H9 (cell line): ENCODE measurements at regions not wholly inside any gene's neighbourhood (a gene's known extent, or its start where the extent isn't known, plus 50 kb on each side); places are given as distances from the start of the nearest gene placed in this dataset.

Experiments used
- DNase-seq: peaks from one replicate; pipeline ENCODE4 v3.0.0-alpha.2; 2017
- H2AFZ ChIP-seq: one replicate; pipeline ENCODE4 v1.6.1; 2013; ENCODE audit warnings: mild to moderate bottlenecking, low read length, control low read depth, moderate library complexity
- H2AK5ac ChIP-seq: 2 replicates; pipeline ENCODE4 v1.6.1; 2013; ENCODE audit warnings: low read length, control low read depth, mixed read lengths; ENCODE audit not compliant: insufficient read length
- H2BK120ac ChIP-seq: one replicate; pipeline ENCODE4 v1.6.1; 2013; ENCODE audit warnings: low read depth, mild to moderate bottlenecking, low read length, control low read depth, inconsistent platforms; ENCODE audit not compliant: poor library complexity, severe bottlenecking
- H2BK12ac ChIP-seq: 2 replicates; pipeline ENCODE4 v1.6.1; 2013; ENCODE audit warnings: low read length, control low read depth, mixed read lengths, low read depth; ENCODE audit not compliant: insufficient read length
- H2BK15ac ChIP-seq: 2 replicates; pipeline ENCODE4 v1.6.1; 2013; ENCODE audit warnings: low read depth, low read length, control low read depth
- H2BK20ac ChIP-seq: one replicate; pipeline ENCODE4 v1.6.1; 2013; ENCODE audit warnings: low read depth, mild to moderate bottlenecking, low read length, control low read depth, inconsistent platforms; ENCODE audit not compliant: poor library complexity, severe bottlenecking
- H2BK5ac ChIP-seq: 2 replicates; pipeline ENCODE4 v1.6.1; 2013; ENCODE audit warnings: low read length, control low read depth, mixed read lengths; ENCODE audit not compliant: insufficient read length
- H3K14ac ChIP-seq: 2 replicates; pipeline ENCODE4 v1.6.1; 2013; ENCODE audit warnings: low read length, control low read depth; ENCODE audit not compliant: insufficient read depth
- H3K18ac ChIP-seq: 2 replicates; pipeline ENCODE4 v1.6.1; 2013; ENCODE audit warnings: low read depth, mild to moderate bottlenecking, mixed read lengths, low read length, control low read depth; ENCODE audit not compliant: insufficient read length
- H3K23ac ChIP-seq: 2 replicates; pipeline ENCODE4 v1.6.1; 2013; ENCODE audit warnings: low read length, control low read depth, mixed read lengths, low read depth; ENCODE audit not compliant: insufficient read length
- H3K23me2 ChIP-seq: 2 replicates; pipeline ENCODE4 v1.6.1; 2013; ENCODE audit warnings: low read depth, mild to moderate bottlenecking, mixed read lengths, low read length, control low read depth; ENCODE audit not compliant: insufficient read length, poor library complexity, severe bottlenecking
- H3K27ac ChIP-seq: 2 replicates; pipeline ENCODE4 v1.5.1; 2013; ENCODE audit warnings: low read length, control low read depth, mixed read lengths, low read depth; ENCODE audit not compliant: insufficient read length
- H3K27me3 ChIP-seq: 2 replicates; pipeline ENCODE4 v1.6.1; 2013; ENCODE audit warnings: low read length, control low read depth, inconsistent platforms; ENCODE audit not compliant: insufficient read depth
- H3K4ac ChIP-seq: 2 replicates; pipeline ENCODE4 v1.6.1; 2013; ENCODE audit warnings: low read depth, mild to moderate bottlenecking, control low read depth, inconsistent platforms, low read length, moderate library complexity
- H3K4me1 ChIP-seq: 2 replicates; pipeline ENCODE4 v1.6.1; 2013; ENCODE audit warnings: low read length, control low read depth, inconsistent platforms; ENCODE audit not compliant: insufficient read depth
- H3K4me2 ChIP-seq: 2 replicates; pipeline ENCODE4 v1.6.1; 2013; ENCODE audit warnings: low read length, control low read depth, mixed read lengths; ENCODE audit not compliant: insufficient read length, insufficient read depth
- H3K56ac ChIP-seq: 2 replicates; pipeline ENCODE4 v1.6.1; 2013; ENCODE audit warnings: low read depth, mild to moderate bottlenecking, mixed read lengths, low read length, control low read depth; ENCODE audit not compliant: insufficient read length
- H3K79me1 ChIP-seq: 2 replicates; pipeline ENCODE4 v1.6.1; 2013; ENCODE audit warnings: low read depth, mild to moderate bottlenecking, moderate library complexity, low read length, control low read depth, inconsistent platforms; ENCODE audit not compliant: insufficient read depth, poor library complexity, severe bottlenecking
- H3K79me2 ChIP-seq: 2 replicates; pipeline ENCODE4 v1.6.1; 2013; ENCODE audit warnings: low read length, control low read depth, inconsistent platforms; ENCODE audit not compliant: insufficient read depth
- H3K9ac ChIP-seq: 2 replicates; pipeline ENCODE4 v1.6.1; 2013; ENCODE audit warnings: low read length, control low read depth, mixed read lengths; ENCODE audit not compliant: insufficient read length; ENCODE audit errors: extremely low read depth
- H3K9me3 ChIP-seq: one replicate; pipeline ENCODE4 v1.6.1; 2013; ENCODE audit warnings: low read depth, low read length, inconsistent platforms; ENCODE audit not compliant: control insufficient read depth
- H3T11ph ChIP-seq: one replicate; pipeline ENCODE4 v1.6.1; 2013; ENCODE audit warnings: mild to moderate bottlenecking, low read length, control low read depth, inconsistent platforms
- H4K20me1 ChIP-seq: one replicate; pipeline ENCODE4 v1.6.1; 2013; ENCODE audit not compliant: control insufficient read depth, insufficient read length, insufficient read depth
- H4K5ac ChIP-seq: 2 replicates; pipeline ENCODE4 v1.6.1; 2013; ENCODE audit warnings: low read depth, mild to moderate bottlenecking, mixed read lengths, low read length, control low read depth; ENCODE audit not compliant: insufficient read length
- H4K8ac ChIP-seq: replicated peaks from 2 replicates; pipeline ENCODE4 v1.6.1; 2013; ENCODE audit warnings: low read length, control low read depth, mixed read lengths, low read depth; ENCODE audit not compliant: insufficient read length
- H4K91ac ChIP-seq: 2 replicates; pipeline ENCODE4 v1.6.1; 2013; ENCODE audit warnings: low read depth, mild to moderate bottlenecking, moderate library complexity, mixed read lengths, low read length, control low read depth; ENCODE audit not compliant: insufficient read length
- H3K27ac Mint-ChIP-seq, 3 experiments: 2 replicates in 2 of 3; 3 replicates in 1 of 3; pipeline ENCODE4 v1.8.0; 2020 to 2021; ENCODE audit warnings: mixed read lengths in 3 of 3, mild to moderate bottlenecking in 1 of 3, moderate library complexity in 1 of 3
- H3K27me3 Mint-ChIP-seq: 2 replicates; pipeline ENCODE4 v1.8.0; 2021; ENCODE audit warnings: low read depth, mild to moderate bottlenecking, moderate library complexity, mixed read lengths
- H3K36me3 Mint-ChIP-seq, 3 experiments: 2 replicates in 2 of 3; 3 replicates in 1 of 3; pipeline ENCODE4 v1.8.0; 2020 to 2021; ENCODE audit warnings: low read depth in 3 of 3, mixed read lengths in 3 of 3; ENCODE audit not compliant: insufficient read depth in 1 of 3
- H3K4me1 Mint-ChIP-seq, 2 experiments: 2 replicates each; pipeline ENCODE4 v1.8.0; 2020; ENCODE audit warnings: mixed read lengths in 2 of 2
- H3K4me3 Mint-ChIP-seq, 2 experiments: 2 replicates in 1 of 2; 3 replicates in 1 of 2; pipeline ENCODE4 v1.8.0; 2020 to 2021; ENCODE audit warnings: mild to moderate bottlenecking in 2 of 2, mixed read lengths in 2 of 2, moderate library complexity in 1 of 2
- H3K9me3 Mint-ChIP-seq, 2 experiments: 2 replicates in 1 of 2; 3 replicates in 1 of 2; pipeline ENCODE4 v1.8.0; 2020; ENCODE audit warnings: mild to moderate bottlenecking in 2 of 2, mixed read lengths in 2 of 2, moderate library complexity in 1 of 2
- CTCF ChIP-seq: fragments of 200-600 bp; sonication (generic); conservative IDR thresholded peaks from 3 replicates; pipeline ENCODE4 v1.8.0; 2021; ENCODE audit warnings: antibody characterized with exemption, mild to moderate bottlenecking
- WGBS: extraction: QIAGEN DNeasy Blood & Tissue Kit; methylation state at CpG from one replicate; pipeline ENCODE4 v1.1.7; 2013; ENCODE audit warnings: missing lambda C conversion rate, low lambda C conversion rate, mixed read lengths; ENCODE audit not compliant: insufficient read length; ENCODE audit errors: extremely low coverage; 5-methylcytosine and 5-hydroxymethylcytosine counted together

GRCh38 chr10:22158426-22158825, 59.4 kb downstream of the EBLN1 start:
- H3K36me3 Mint-ChIP-seq, result no peaks in the 10 kb centered on the region
- WGBS, result no CpG with 5 or more reads among the region's 3 CpGs
- peaks cover 6 to 9% of the 10 kb centered on the region in 2 experiments for H3K4me1 Mint-ChIP-seq
- no peak overlapping the region for H3K18ac ChIP-seq
- no peaks in the 10 kb centered on the region; a peak in 1 of 5 replicates for H3K9me3 Mint-ChIP-seq
- no peak for TF ChIP-seq CTCF
- no peak overlapping the region for H3K14ac ChIP-seq
- no peak overlapping the region for H3T11ph ChIP-seq
- H3K56ac ChIP-seq, result no peak overlapping the region
- no peaks in the 10 kb centered on the region; the same call in 1 of the 2 replicates for H3K27me3 Mint-ChIP-seq
- no peaks in the 10 kb centered on the region for H3K23me2 ChIP-seq
- no peak overlapping the region for H4K8ac ChIP-seq
- H2AK5ac ChIP-seq, result no peak overlapping the region
- H3K9me3 ChIP-seq, result no peaks in the 10 kb centered on the region
- no peak overlapping the region for H3K9ac ChIP-seq
- no peak overlapping the region for H3K23ac ChIP-seq
- no peak overlapping the region for H2BK120ac ChIP-seq
- no peak overlapping the region for H4K91ac ChIP-seq
- H2BK12ac ChIP-seq, result no peak overlapping the region
- no peak overlapping the region for H2BK20ac ChIP-seq
- H3K4ac ChIP-seq, result no peak overlapping the region
- no peak overlapping the region for H3K4me2 ChIP-seq
- no peak overlapping the region for H3K4me3 Mint-ChIP-seq
- H4K5ac ChIP-seq, result no peak overlapping the region
- no peaks in the 10 kb centered on the region for H3K4me1 ChIP-seq
- H2BK15ac ChIP-seq, result no peak overlapping the region
- no peak overlapping the region for H3K27ac ChIP-seq
- H3K79me1 ChIP-seq, result no peaks in the 10 kb centered on the region
- DNase-seq, result no peak
- H2AFZ ChIP-seq, result no peak overlapping the region
- H4K20me1 ChIP-seq, result no peaks in the 10 kb centered on the region
- no peak overlapping the region for H2BK5ac ChIP-seq
- H3K27ac Mint-ChIP-seq, result no peak overlapping the region
- H3K79me2 ChIP-seq, result no peaks in the 10 kb centered on the region
- no peaks in the 10 kb centered on the region for H3K27me3 ChIP-seq
